Keratinocyte (primary cell): ENCODE measurements at regions not wholly inside any gene's neighbourhood (a gene's known extent, or its start where the extent isn't known, plus 50 kb on each side); places are given as distances from the start of the nearest gene placed in this dataset.

ENCODE experiments used
- EZH2 ChIP-seq: IDR thresholded peaks from one replicate; pipeline ENCODE4 v1.6.1; 2012; ENCODE audit warnings: inconsistent platforms, mild to moderate bottlenecking, low read length, moderate library complexity
- TF ChIP-seq, protein P1 (sequence below), 3 experiments: IDR thresholded peaks in 1 of 3; conservative IDR thresholded peaks in 1 of 3; optimal IDR thresholded peaks in 1 of 3; 2 replicates in 2 of 3; 3 replicates in 1 of 3; pipeline versions ENCODE3 to v1.5.1; 2011; ENCODE audit warnings: low read length in 3 of 3, mild to moderate bottlenecking in 3 of 3, moderate library complexity in 2 of 3, control low read depth in 1 of 3, inconsistent platforms in 1 of 3; ENCODE audit not compliant: insufficient read depth in 2 of 3; ENCODE audit errors: extremely low read depth in 1 of 3

DNA sequence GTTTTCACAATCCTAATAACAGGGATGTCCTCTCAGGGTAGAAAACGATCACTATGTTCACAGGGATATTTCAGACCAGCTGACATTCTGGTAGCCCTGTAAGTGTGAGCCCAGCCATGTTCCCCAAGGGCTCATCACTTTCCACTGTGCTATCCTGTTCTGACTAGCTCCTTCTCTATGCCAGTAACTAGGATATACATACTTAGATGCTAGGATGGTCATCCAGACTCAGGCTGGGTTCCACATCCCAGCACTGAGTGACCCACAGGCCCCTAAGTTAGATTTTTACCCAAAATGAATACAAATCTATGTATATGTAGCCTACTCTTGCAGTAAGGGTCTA, 83.0 kb downstream of the CD164 start:
- TF ChIP-seq, protein P1, sequence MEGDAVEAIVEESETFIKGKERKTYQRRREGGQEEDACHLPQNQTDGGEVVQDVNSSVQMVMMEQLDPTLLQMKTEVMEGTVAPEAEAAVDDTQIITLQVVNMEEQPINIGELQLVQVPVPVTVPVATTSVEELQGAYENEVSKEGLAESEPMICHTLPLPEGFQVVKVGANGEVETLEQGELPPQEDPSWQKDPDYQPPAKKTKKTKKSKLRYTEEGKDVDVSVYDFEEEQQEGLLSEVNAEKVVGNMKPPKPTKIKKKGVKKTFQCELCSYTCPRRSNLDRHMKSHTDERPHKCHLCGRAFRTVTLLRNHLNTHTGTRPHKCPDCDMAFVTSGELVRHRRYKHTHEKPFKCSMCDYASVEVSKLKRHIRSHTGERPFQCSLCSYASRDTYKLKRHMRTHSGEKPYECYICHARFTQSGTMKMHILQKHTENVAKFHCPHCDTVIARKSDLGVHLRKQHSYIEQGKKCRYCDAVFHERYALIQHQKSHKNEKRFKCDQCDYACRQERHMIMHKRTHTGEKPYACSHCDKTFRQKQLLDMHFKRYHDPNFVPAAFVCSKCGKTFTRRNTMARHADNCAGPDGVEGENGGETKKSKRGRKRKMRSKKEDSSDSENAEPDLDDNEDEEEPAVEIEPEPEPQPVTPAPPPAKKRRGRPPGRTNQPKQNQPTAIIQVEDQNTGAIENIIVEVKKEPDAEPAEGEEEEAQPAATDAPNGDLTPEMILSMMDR (optimal IDR thresholded peaks at IDR 0.05 in 1 of 3, IDR thresholded peaks at IDR 0.05 in 1 of 3, conservative IDR thresholded peaks at IDR 0.05 in 1 of 3; ENCODE audit: extremely low read depth in 1 of 3, insufficient read depth in 2 of 3, low read length in 3 of 3): no peak
- no peak for TF ChIP-seq EZH2
